T follicular helper cell (primary cell): ENCODE measurements at regions not wholly inside any gene's neighbourhood (a gene's known extent, or its start where the extent isn't known, plus 50 kb on each side); places are given as distances from the start of the nearest gene placed in this dataset.
"Not testable (repeated sequence)": the region's sequence is repeated elsewhere in the genome, so short reads cannot be mapped to it uniquely, and the experiment has no call there.

Experiments
- DNase-seq: peaks from one replicate; pipeline ENCODE4 v3.0.0-alpha.2; 2020; ENCODE audit warnings: low read depth

GRCh38 chr16:86346034-86346433 lies 164.3 kb upstream of the FOXF1 start:
- DNase-seq: no peak

GRCh38 chr16:86347090-86347489 lies 163.2 kb upstream of the FOXF1 start:
- DNase-seq: no peak

- DNase-seq: no peak
Measured at GRCh38 chr16:86347916-86348555, 162.3 kb upstream of the FOXF1 start.

- DNase-seq: no peak
Measured at GRCh38 chr16:86349338-86349900, 160.9 kb upstream of the FOXF1 start.

- DNase-seq: no peak
Measured at GRCh38 chr16:86350289-86350688, 160.0 kb upstream of the FOXF1 start.

GRCh38 chr16:86351041-86351784 lies 159.1 kb upstream of the FOXF1 start:
- DNase-seq: no peak

- DNase-seq: not testable (repeated sequence)
Measured at GRCh38 chr16:86351785-86352139, 158.6 kb upstream of the FOXF1 start.

- no peak for DNase-seq
Measured at GRCh38 chr16:86353148-86353547, 157.2 kb upstream of the FOXF1 start.

- no peak for DNase-seq
Measured at GRCh38 chr16:86353948-86354347, 156.4 kb upstream of the FOXF1 start.

GRCh38 chr16:86354641-86355513 lies 155.4 kb upstream of the FOXF1 start:
- no peak for DNase-seq

- DNase-seq: no peak
Measured at GRCh38 chr16:86355531-86355930, 154.8 kb upstream of the FOXF1 start.

GRCh38 chr16:86355951-86356350 lies 154.4 kb upstream of the FOXF1 start:
- no peak for DNase-seq

- DNase-seq: no peak
Measured at GRCh38 chr16:86356804-86357203, 153.5 kb upstream of the FOXF1 start.

- DNase-seq: no peak
Measured at GRCh38 chr16:86357303-86357702, 153.0 kb upstream of the FOXF1 start.

GRCh38 chr16:86357950-86358349 lies 152.4 kb upstream of the FOXF1 start:
- no peak for DNase-seq

GRCh38 chr16:86359571-86359970 lies 150.8 kb upstream of the FOXF1 start:
- no peak for DNase-seq

- no peak for DNase-seq
Measured at GRCh38 chr16:86362155-86362849, 148.0 kb upstream of the FOXF1 start.

- DNase-seq: no peak
Measured at GRCh38 chr16:86363057-86363490, 147.3 kb upstream of the FOXF1 start.

- no peak for DNase-seq
Measured at GRCh38 chr16:86363836-86364618, 146.3 kb upstream of the FOXF1 start.

- DNase-seq: no peak
Measured at GRCh38 chr16:86364653-86365380, 145.5 kb upstream of the FOXF1 start.
